Mesenchymal stem cell (in vitro differentiated cells and primary cell): ENCODE measurements at regions not wholly inside any gene's neighbourhood (a gene's known extent, or its start where the extent isn't known, plus 50 kb on each side); places are given as distances from the start of the nearest gene placed in this dataset.
A peak's percentile ranks its signal among the peaks of the same experiment; 100 is the strongest.

Source experiments
- DNase-seq: peaks from one replicate; pipeline ENCODE4 v3.0.0-alpha.2; 2013
- H2AFZ ChIP-seq: one replicate; pipeline ENCODE4 v1.6.1; 2013; ENCODE audit warnings: low read depth, mild to moderate bottlenecking, control low read depth, inconsistent platforms, low read length, moderate library complexity
- H2AK5ac ChIP-seq: 2 replicates; pipeline ENCODE4 v1.6.1; 2013; ENCODE audit warnings: low read length, moderate library complexity, mild to moderate bottlenecking, inconsistent platforms; ENCODE audit not compliant: severe bottlenecking
- H2BK120ac ChIP-seq: one replicate; pipeline ENCODE4 v1.6.1; 2013; ENCODE audit warnings: low read depth, mild to moderate bottlenecking, inconsistent platforms, low read length, moderate library complexity
- H2BK12ac ChIP-seq, 2 experiments: one replicate each; pipeline ENCODE4 v1.6.1; 2013; ENCODE audit warnings: inconsistent platforms in 2 of 2, low read length in 2 of 2, mild to moderate bottlenecking in 2 of 2, moderate library complexity in 2 of 2, control low read depth in 1 of 2
- H2BK15ac ChIP-seq: one replicate; pipeline ENCODE4 v1.6.1; 2013; ENCODE audit warnings: mild to moderate bottlenecking, low read depth, inconsistent platforms; ENCODE audit not compliant: poor library complexity, severe bottlenecking
- H2BK5ac ChIP-seq: 2 replicates; pipeline ENCODE4 v1.6.1; 2013; ENCODE audit warnings: low read depth, mild to moderate bottlenecking, low read length, control low read depth, inconsistent platforms; ENCODE audit not compliant: poor library complexity, severe bottlenecking
- H3K14ac ChIP-seq, 2 experiments: one replicate each; pipeline ENCODE4 v1.6.1; 2013; ENCODE audit warnings: inconsistent platforms in 2 of 2, low read length in 2 of 2, control low read depth in 1 of 2, mild to moderate bottlenecking in 1 of 2, moderate library complexity in 1 of 2
- H3K18ac ChIP-seq, 2 experiments: one replicate each; pipeline ENCODE4 v1.6.1; 2013; ENCODE audit warnings: inconsistent platforms in 2 of 2, low read length in 2 of 2, control low read depth in 1 of 2, low read depth in 1 of 2, mild to moderate bottlenecking in 1 of 2
- H3K23ac ChIP-seq, 2 experiments: one replicate each; pipeline ENCODE4 v1.6.1; 2013; ENCODE audit warnings: inconsistent platforms in 2 of 2, low read length in 2 of 2, mild to moderate bottlenecking in 2 of 2, moderate library complexity in 2 of 2, control low read depth in 1 of 2
- H3K27ac ChIP-seq: 2 replicates; pipeline ENCODE4 v1.5.1; 2013; ENCODE audit warnings: mild to moderate bottlenecking, moderate library complexity, low read length, control low read depth, inconsistent platforms; ENCODE audit not compliant: poor library complexity, severe bottlenecking
- H3K27me3 ChIP-seq, 2 experiments: 2 replicates each; pipeline versions ENCODE4 v1.6.1 to v1.7.0; 2013; ENCODE audit warnings: low read length in 2 of 2, mild to moderate bottlenecking in 2 of 2, moderate library complexity in 2 of 2, control low read depth in 1 of 2, inconsistent platforms in 1 of 2; ENCODE audit not compliant: control insufficient read depth in 1 of 2, insufficient read depth in 1 of 2
- H3K36me3 ChIP-seq, 2 experiments: 2 replicates each; pipeline versions ENCODE4 v1.6.1 to v1.7.0; 2013; ENCODE audit warnings: low read length in 2 of 2, control low read depth in 1 of 2, inconsistent platforms in 1 of 2, low read depth in 1 of 2, mild to moderate bottlenecking in 1 of 2; ENCODE audit not compliant: insufficient read depth in 2 of 2, control insufficient read depth in 1 of 2
- H3K4ac ChIP-seq, 2 experiments: one replicate each; pipeline ENCODE4 v1.6.1; 2013; ENCODE audit warnings: inconsistent platforms in 2 of 2, low read length in 2 of 2, mild to moderate bottlenecking in 2 of 2, moderate library complexity in 2 of 2, control low read depth in 1 of 2, low read depth in 1 of 2
- H3K4me1 ChIP-seq: 2 replicates; pipeline ENCODE4 v1.6.1; 2013; ENCODE audit warnings: low read depth, low read length, control low read depth; ENCODE audit not compliant: control insufficient read depth, insufficient read depth
- H3K4me2 ChIP-seq: 2 replicates; pipeline ENCODE4 v1.6.1; 2013; ENCODE audit warnings: low read length, mild to moderate bottlenecking, inconsistent platforms; ENCODE audit not compliant: poor library complexity, severe bottlenecking
- H3K4me3 ChIP-seq, 2 experiments: 2 replicates each; pipeline versions ENCODE4 v1.5.1 to v1.7.0; 2013; ENCODE audit warnings: low read length in 2 of 2, mild to moderate bottlenecking in 2 of 2, control low read depth in 1 of 2, low read depth in 1 of 2; ENCODE audit not compliant: insufficient read depth in 1 of 2
- H3K79me1 ChIP-seq: replicated peaks from 2 replicates; pipeline ENCODE4 v1.6.1; 2013; ENCODE audit warnings: mild to moderate bottlenecking, control low read depth, low read length, inconsistent platforms; ENCODE audit not compliant: poor library complexity, severe bottlenecking
- H3K9ac ChIP-seq: 2 replicates; pipeline ENCODE4 v1.7.0; 2013; ENCODE audit warnings: mild to moderate bottlenecking, low read length, moderate library complexity
- H3K9me3 ChIP-seq: 2 replicates; pipeline ENCODE4 v1.7.0; 2013; ENCODE audit warnings: mild to moderate bottlenecking, low read length; ENCODE audit not compliant: control insufficient read depth
- H4K8ac ChIP-seq: one replicate; pipeline ENCODE4 v1.6.1; 2013; ENCODE audit warnings: inconsistent platforms, mild to moderate bottlenecking, low read length, moderate library complexity
- H4K91ac ChIP-seq: one replicate; pipeline ENCODE4 v1.6.1; 2013; ENCODE audit warnings: mild to moderate bottlenecking, low read length, inconsistent platforms
- WGBS: methylation state at CpG from one replicate; pipeline ENCODE4 v1.1.7; 2013; ENCODE audit warnings: mixed read lengths; 5-methylcytosine and 5-hydroxymethylcytosine counted together

- no peak for DNase-seq
- Histone ChIP-seq H3K14ac (no peak overlapping the region), H2BK5ac (no peak overlapping the region), H3K9ac (no peak overlapping the region), H3K27ac (no peak overlapping the region), H3K4me1 (no peaks in the 10 kb centered on the region), H3K18ac (no peak overlapping the region), H2AFZ (no peak overlapping the region), H3K27me3 (peaks cover 20 to 48% of the 10 kb centered on the region in 2 experiments), H3K9me3 (no peaks in the 10 kb centered on the region), H3K23ac (no peak overlapping the region), H3K4me3 (no peak overlapping the region), H3K4ac (no peak overlapping the region), H2BK15ac (no peak overlapping the region), H2AK5ac (no peak overlapping the region), H3K4me2 (no peak overlapping the region), H4K8ac (no peak overlapping the region), H2BK12ac (no peak overlapping the region), H2BK120ac (no peak overlapping the region), H3K36me3 (no peaks in the 10 kb centered on the region), H3K79me1 (no peaks in the 10 kb centered on the region), H4K91ac (no peak overlapping the region)
- WGBS: 72% methylated on average over 2 of the region's 2 CpGs
Observed at GRCh38 chr6:40794586-40794985, 207.4 kb upstream of the LRFN2 start.

GRCh38 chr6:40792183-40792582 is 205.0 kb upstream of the LRFN2 start:
- Histone ChIP-seq H2BK5ac (no peak overlapping the region), H3K27me3 (peaks cover 32 to 48% of the 10 kb centered on the region in 2 experiments), H3K4me3 (no peak overlapping the region), H3K36me3 (no peaks in the 10 kb centered on the region), H2BK120ac (no peak overlapping the region), H3K23ac (no peak overlapping the region), H3K27ac (no peak overlapping the region), H2BK12ac (no peak overlapping the region), H4K8ac (no peak overlapping the region), H2BK15ac (no peak overlapping the region), H3K4me2 (no peak overlapping the region), H4K91ac (no peak overlapping the region), H3K4me1 (no peaks in the 10 kb centered on the region), H3K9me3 (no peaks in the 10 kb centered on the region), H3K4ac (no peak overlapping the region), H2AFZ (no peak overlapping the region), H3K18ac (no peak overlapping the region), H2AK5ac (no peak overlapping the region), H3K9ac (no peak overlapping the region), H3K79me1 (no peaks in the 10 kb centered on the region), H3K14ac (no peak overlapping the region)
- 100% methylated on average over 2 of the region's 2 CpGs for WGBS
- DNase-seq: no peak

- no peak overlapping the region for H2AK5ac ChIP-seq
- peaks cover 44 to 51% of the 10 kb centered on the region in 2 experiments for H3K27me3 ChIP-seq
- no peak overlapping the region for H2BK12ac ChIP-seq
- H2BK5ac ChIP-seq: no peak overlapping the region
- peak overlapping the region; percentile 7 for H4K8ac ChIP-seq
- peak; percentile 16 for DNase-seq
- no peaks in the 10 kb centered on the region for H3K79me1 ChIP-seq
- no peak overlapping the region for H3K23ac ChIP-seq
- no peak overlapping the region for H2AFZ ChIP-seq
- no peak overlapping the region for H3K4me3 ChIP-seq
- H3K9ac ChIP-seq: no peak overlapping the region
- no peak overlapping the region for H3K18ac ChIP-seq
- no peak overlapping the region for H2BK120ac ChIP-seq
- no peak overlapping the region for H2BK15ac ChIP-seq
- no peaks in the 10 kb centered on the region for H3K36me3 ChIP-seq
- no peaks in the 10 kb centered on the region for H3K4me1 ChIP-seq
- H3K4ac ChIP-seq: no peak overlapping the region
- no peak overlapping the region for H3K4me2 ChIP-seq
- no peak overlapping the region for H4K91ac ChIP-seq
- no peak overlapping the region for H3K27ac ChIP-seq
- no peaks in the 10 kb centered on the region for H3K9me3 ChIP-seq
- WGBS: 6% methylated on average over 3 of the region's 4 CpGs
- no peak overlapping the region for H3K14ac ChIP-seq
Observed at GRCh38 chr6:40791004-40791403, 203.8 kb upstream of the LRFN2 start.

GRCh38 chr6:40788661-40789655 is 201.8 kb upstream of the LRFN2 start:
- Histone ChIP-seq H3K4me1 (no peaks in the 10 kb centered on the region), H3K79me1 (no peaks in the 10 kb centered on the region), H3K9ac (no peak overlapping the region), H3K4ac (no peak overlapping the region), H3K27ac (no peak overlapping the region), H4K8ac (peak overlapping the region; percentile 42), H2BK120ac (no peak overlapping the region), H3K9me3 (no peaks in the 10 kb centered on the region), H2AK5ac (no peak overlapping the region), H2BK5ac (no peak overlapping the region), H3K4me2 (no peak overlapping the region), H3K23ac (no peak overlapping the region), H3K4me3 (no peak overlapping the region), H3K14ac (no peak overlapping the region), H2BK15ac (no peak overlapping the region), H2AFZ (no peak overlapping the region), H3K27me3 (peaks cover 40 to 62% of the 10 kb centered on the region in 2 experiments), H4K91ac (no peak overlapping the region), H3K18ac (no peak overlapping the region), H2BK12ac (no peak overlapping the region), H3K36me3 (no peaks in the 10 kb centered on the region)
- WGBS: 65% methylated on average over 10 of the region's 11 CpGs
- DNase-seq: peak; percentile 15
